ENCODE measurements at regions not wholly inside any gene's neighbourhood (a gene's known extent, or its start where the extent isn't known, plus 50 kb on each side); places are given as distances from the start of the nearest gene placed in this dataset.

GRCh38 chr2:58427572-58428095, 186.5 kb upstream of the FANCL start:
- peak overlapping the region; percentile 63 for H3K4me3 ChIP-seq
- H3F3A ChIP-seq (ENCODE audit: insufficient read depth, low read depth): no peaks in the 10 kb centered on the region
- peak overlapping the region; percentile 96 for H3K4me2 ChIP-seq
- no peak overlapping the region for H3K27ac ChIP-seq
- intact Hi-C loops (cut with micrococcal nuclease; ENCODE audit: unreplicated experiment): no loop called here
- TF ChIP-seq EZH2 (IDR thresholded peaks at IDR 0.05; ENCODE audit: low read depth): no peak
- no peak for TF ChIP-seq CTCF (conservative IDR thresholded peaks at IDR 0.05)
- H3K9me3 ChIP-seq (ENCODE audit: insufficient read depth, low read depth): no peaks in the 10 kb centered on the region
- ChIA-PET POLR2A (ENCODE audit: unreplicated experiment) (no interaction called here), CTCF (no interaction called here)
- no peaks in the 10 kb centered on the region for H3K9me2 ChIP-seq (ENCODE audit: insufficient read depth)
- no peaks in the 10 kb centered on the region for H3K36me3 ChIP-seq (ENCODE audit: low read depth)
- DNase-seq: peak in 1 of 2 experiments; percentile 29
- no peaks in the 10 kb centered on the region for H4K20me1 ChIP-seq (ENCODE audit: insufficient read depth)
- H3K4me1 ChIP-seq (replicated peaks; ENCODE audit: insufficient read depth): peaks cover 12% of the 10 kb centered on the region
- H3K27me3 ChIP-seq (ENCODE audit: insufficient read depth, low read depth): 0 out of 2 replicates have a peak, but pooled peaks cover under 1% of the 10 kb centered on the region
- H3K79me2 ChIP-seq (ENCODE audit: low read depth): no peaks in the 10 kb centered on the region
- BruUV-seq (replicated peaks): no TSS peak
- peak overlapping the region; percentile 86 for H2AFZ ChIP-seq

GRCh38 chr2:58425368-58425767, 184.2 kb upstream of the FANCL start:
- Histone ChIP-seq H3K4me1 (replicated peaks; ENCODE audit: insufficient read depth) (peaks cover 12% of the 10 kb centered on the region), H3K27ac (no peak overlapping the region), H3K36me3 (ENCODE audit: low read depth) (no peaks in the 10 kb centered on the region), H3K27me3 (ENCODE audit: insufficient read depth, low read depth) (0 out of 2 replicates have a peak, but pooled peaks cover 5% of the 10 kb centered on the region), H3K9me2 (ENCODE audit: insufficient read depth) (no peaks in the 10 kb centered on the region), H4K20me1 (ENCODE audit: insufficient read depth) (no peaks in the 10 kb centered on the region), H2AFZ (no peak overlapping the region), H3K4me2 (no peak overlapping the region), H3F3A (ENCODE audit: insufficient read depth, low read depth) (no peaks in the 10 kb centered on the region), H3K4me3 (no peak overlapping the region), H3K9me3 (ENCODE audit: insufficient read depth, low read depth) (no peaks in the 10 kb centered on the region), H3K79me2 (ENCODE audit: low read depth) (no peaks in the 10 kb centered on the region)
- BruUV-seq (replicated peaks): no TSS peak
- CTCF ChIA-PET: no interaction called here
- TF ChIP-seq EZH2 (IDR thresholded peaks at IDR 0.05; ENCODE audit: low read depth): no peak
- no peak for TF ChIP-seq CTCF (conservative IDR thresholded peaks at IDR 0.05)
- POLR2A ChIA-PET (ENCODE audit: unreplicated experiment): interaction anchor here (0.8 kb wide), 1 partner anchor 1857 kb away, joined by 3 read pairs; no protein-coding TSS in a partner anchor
- no peak for DNase-seq
- intact Hi-C loops (cut with micrococcal nuclease; ENCODE audit: unreplicated experiment): no loop called here

GRCh38 chr2:58419983-58420382, 178.9 kb upstream of the FANCL start:
- Histone ChIP-seq H3K4me3 (no peak overlapping the region), H3K9me2 (ENCODE audit: insufficient read depth) (no peaks in the 10 kb centered on the region), H3K79me2 (ENCODE audit: low read depth) (no peaks in the 10 kb centered on the region), H3K9me3 (ENCODE audit: insufficient read depth, low read depth) (no peaks in the 10 kb centered on the region; the same call in 1 of the 2 replicates), H3K27me3 (ENCODE audit: insufficient read depth, low read depth) (0 out of 2 replicates have a peak, but pooled peaks cover 5% of the 10 kb centered on the region), H3K36me3 (ENCODE audit: low read depth) (no peaks in the 10 kb centered on the region), H3F3A (ENCODE audit: insufficient read depth, low read depth) (no peaks in the 10 kb centered on the region), H3K4me2 (no peak overlapping the region), H4K20me1 (ENCODE audit: insufficient read depth) (no peaks in the 10 kb centered on the region), H2AFZ (no peak overlapping the region), H3K4me1 (replicated peaks; ENCODE audit: insufficient read depth) (no peaks in the 10 kb centered on the region), H3K27ac (no peak overlapping the region)
- DNase-seq: no peak
- no peak for TF ChIP-seq EZH2 (IDR thresholded peaks at IDR 0.05; ENCODE audit: low read depth)
- no peak for TF ChIP-seq CTCF (conservative IDR thresholded peaks at IDR 0.05)
- ChIA-PET CTCF (no interaction called here), POLR2A (ENCODE audit: unreplicated experiment) (no interaction called here)
- no TSS peak for BruUV-seq (replicated peaks)
- intact Hi-C loops (cut with micrococcal nuclease; ENCODE audit: unreplicated experiment): no loop called here

Measured in PC-9 (cell line).